ENCODE measurements at regions not wholly inside any gene's neighbourhood (a gene's known extent, or its start where the extent isn't known, plus 50 kb on each side); places are given as distances from the start of the nearest gene placed in this dataset.

- no peak for TF ChIP-seq CTCF (IDR thresholded peaks at IDR 0.05; ENCODE audit: borderline replicate concordance, extremely low read depth, low read length, poor library complexity, severe bottlenecking)
- no peak for TF ChIP-seq EZH2 (IDR thresholded peaks at IDR 0.05; ENCODE audit: borderline replicate concordance, low read depth, low read length, severe bottlenecking)
Measured at GRCh38 chr7:67512481-67512880, 515.8 kb downstream of the TYW1 start.

All from DND-41 (cell line).